IMR-90 (cell line): ENCODE measurements at regions not wholly inside any gene's neighbourhood (a gene's known extent, or its start where the extent isn't known, plus 50 kb on each side); places are given as distances from the start of the nearest gene placed in this dataset.

Source experiments
- ATAC-seq: fragments of 200-7000 bp; cut with Tn5 transposase; 2 replicates; pipeline ENCODE4 v1.9.1; 2020; ENCODE audit warnings: low read depth, mild to moderate bottlenecking, moderate library complexity
- BruUV-seq: library from RNA; stranded (reverse); fragments of 400-500 nt; replicated peaks from 2 replicates; lab custom pipeline; 2021; lab: Mats Ljungman, UMichigan
- CTCF ChIA-PET: fragments of 300-600 bp; formaldehyde crosslinking; extraction: SDS; loops from one replicate; lab custom pipeline; 2021; ENCODE audit warnings: antibody characterized with exemption; lab: Yijun Ruan, JAX
- POLR2A ChIA-PET: fragments of 300-600 bp; sonication (Branson Sonifier 250); formaldehyde crosslinking; loops from one replicate; lab custom pipeline; 2022; ENCODE audit warnings: antibody characterized with exemption; ENCODE audit not compliant: unreplicated experiment; lab: Charles Lee
- DNase-seq: peaks from one replicate; pipeline ENCODE4 v3.0.0; 2013
- H2AFZ ChIP-seq: replicated peaks from 2 replicates; pipeline ENCODE3; 2013; ENCODE audit warnings: low read length, mild to moderate bottlenecking; ENCODE audit not compliant: poor library complexity
- H2AK5ac ChIP-seq: 2 replicates; pipeline ENCODE4 v1.6.1; 2013; ENCODE audit warnings: low read depth, low read length, inconsistent platforms
- H2AK9ac ChIP-seq: replicated peaks from 2 replicates; pipeline ENCODE3; 2013; ENCODE audit warnings: mild to moderate bottlenecking, low read depth, low read length, moderate library complexity; ENCODE audit not compliant: poor library complexity
- H2BK120ac ChIP-seq: 2 replicates; pipeline ENCODE4 v1.6.1; 2013; ENCODE audit warnings: low read depth, low read length, inconsistent platforms
- H2BK15ac ChIP-seq: 3 replicates; pipeline ENCODE4 v1.6.1; 2013; ENCODE audit warnings: low read depth, low read length, inconsistent platforms
- H2BK20ac ChIP-seq: 2 replicates; pipeline ENCODE4 v1.6.1; 2013; ENCODE audit warnings: low read depth, mild to moderate bottlenecking, inconsistent platforms, low read length, moderate library complexity
- H2BK5ac ChIP-seq: 2 replicates; pipeline ENCODE4 v1.6.1; 2013; ENCODE audit warnings: mild to moderate bottlenecking, low read depth, low read length, inconsistent platforms; ENCODE audit not compliant: poor library complexity, severe bottlenecking
- H3K14ac ChIP-seq: replicated peaks from 2 replicates; pipeline ENCODE4 v1.6.1; 2013; ENCODE audit warnings: low read depth, low read length, inconsistent platforms
- H3K18ac ChIP-seq: 2 replicates; pipeline ENCODE4 v1.6.1; 2013; ENCODE audit warnings: low read depth, low read length, control low read depth
- H3K23ac ChIP-seq: 2 replicates; pipeline ENCODE4 v1.6.1; 2013; ENCODE audit warnings: low read depth, low read length, inconsistent platforms
- H3K27ac ChIP-seq: 2 replicates; pipeline ENCODE4 v1.5.1; 2013; ENCODE audit warnings: mild to moderate bottlenecking, control low read depth, low read length; ENCODE audit not compliant: insufficient read depth
- H3K27me3 ChIP-seq: 2 replicates; pipeline ENCODE4 v1.6.1; 2013; ENCODE audit warnings: low read length; ENCODE audit not compliant: control insufficient read depth, insufficient read depth
- H3K36me3 ChIP-seq: 2 replicates; pipeline ENCODE4 v1.6.1; 2013; ENCODE audit warnings: low read length, mixed read lengths; ENCODE audit not compliant: control insufficient read depth, insufficient read depth
- H3K4ac ChIP-seq: 2 replicates; pipeline ENCODE4 v1.6.1; 2013; ENCODE audit warnings: low read depth, low read length, inconsistent platforms
- H3K4me1 ChIP-seq: 2 replicates; pipeline ENCODE4 v1.6.1; 2013; ENCODE audit warnings: low read length, mixed read lengths; ENCODE audit not compliant: control insufficient read depth, insufficient read depth
- H3K4me2 ChIP-seq: 2 replicates; pipeline ENCODE4 v1.6.1; 2013; ENCODE audit warnings: low read depth, mild to moderate bottlenecking, control low read depth, low read length, moderate library complexity
- H3K4me3 ChIP-seq: 2 replicates; pipeline ENCODE4 v1.5.1; 2013; ENCODE audit warnings: low read depth, mild to moderate bottlenecking, control low read depth, low read length, moderate library complexity; ENCODE audit not compliant: insufficient read depth
- H3K56ac ChIP-seq: 2 replicates; pipeline ENCODE4 v1.6.1; 2013; ENCODE audit warnings: low read length, inconsistent platforms; ENCODE audit not compliant: insufficient read depth; ENCODE audit errors: extremely low read depth
- H3K79me1 ChIP-seq, 2 experiments: 2 replicates each; pipeline ENCODE4 v1.6.1; 2013; ENCODE audit warnings: low read length in 2 of 2, inconsistent platforms in 1 of 2, low read depth in 1 of 2
- H3K9ac ChIP-seq: 2 replicates; pipeline ENCODE4 v1.6.1; 2013; ENCODE audit warnings: low read depth, low read length, control low read depth
- H3K9me1 ChIP-seq: 2 replicates; pipeline ENCODE4 v1.6.1; 2013; ENCODE audit warnings: low read length, inconsistent platforms; ENCODE audit not compliant: insufficient read depth
- H3K9me3 ChIP-seq: 2 replicates; pipeline ENCODE4 v1.6.1; 2013; ENCODE audit warnings: low read length; ENCODE audit not compliant: control insufficient read depth, insufficient read depth
- H4K20me1 ChIP-seq: 2 replicates; pipeline ENCODE4 v1.6.1; 2013; ENCODE audit warnings: low read length, inconsistent platforms; ENCODE audit not compliant: insufficient read depth
- H4K5ac ChIP-seq: 2 replicates; pipeline ENCODE4 v1.6.1; 2013; ENCODE audit warnings: mild to moderate bottlenecking, low read depth, low read length, control low read depth
- H4K8ac ChIP-seq, 2 experiments: 2 replicates each; pipeline ENCODE4 v1.6.1; 2013; ENCODE audit warnings: low read depth in 2 of 2, low read length in 2 of 2, control low read depth in 1 of 2, inconsistent platforms in 1 of 2
- H4K91ac ChIP-seq: 2 replicates; pipeline ENCODE4 v1.6.1; 2013; ENCODE audit warnings: low read depth, low read length, inconsistent platforms; ENCODE audit not compliant: insufficient read depth
- BHLHE40 ChIP-seq: fragments of 150-350 bp; IDR thresholded peaks from 2 replicates; pipeline ENCODE4 v1.6.1; 2016; ENCODE audit warnings: mild to moderate bottlenecking, low read depth, low read length
- CEBPB ChIP-seq: IDR thresholded peaks from 2 replicates; pipeline ENCODE4 v1.6.1; 2012; ENCODE audit warnings: low read depth, low read length, improper control_type of control experiment
- CHD1 ChIP-seq: IDR thresholded peaks from 2 replicates; pipeline ENCODE4 v1.6.1; 2012; ENCODE audit warnings: low read depth, low read length, improper control_type of control experiment
- CTCF ChIP-seq: conservative IDR thresholded peaks from 2 replicates; pipeline ENCODE4 v1.5.1; 2012; ENCODE audit warnings: mild to moderate bottlenecking, low read depth, low read length, improper control_type of control experiment
- ELK1 ChIP-seq: fragments of 150-350 bp; IDR thresholded peaks from 2 replicates; pipeline ENCODE4 v1.6.1; 2016; ENCODE audit warnings: low read depth, mild to moderate bottlenecking, low read length, moderate library complexity, borderline replicate concordance
- FOS ChIP-seq: fragments of 150-350 bp; IDR thresholded peaks from 2 replicates; pipeline ENCODE4 v1.6.1; 2016; ENCODE audit warnings: low read depth, low read length
- MAFK ChIP-seq: IDR thresholded peaks from 2 replicates; pipeline ENCODE4 v1.6.1; 2012; ENCODE audit warnings: low read depth, low read length, improper control_type of control experiment
- MAZ ChIP-seq: IDR thresholded peaks from 2 replicates; pipeline ENCODE4 v1.6.1; 2012; ENCODE audit warnings: low read depth, mild to moderate bottlenecking, low read length, improper control_type of control experiment, moderate library complexity, borderline replicate concordance
- MXI1 ChIP-seq: IDR thresholded peaks from 2 replicates; pipeline ENCODE4 v1.6.1; 2012; ENCODE audit warnings: low read depth, mild to moderate bottlenecking, low read length, moderate library complexity, borderline replicate concordance
- NFE2L2 ChIP-seq: fragments of 150-350 bp; IDR thresholded peaks from 2 replicates; pipeline ENCODE4 v1.6.1; 2016; ENCODE audit warnings: low read depth, mild to moderate bottlenecking, low read length
- POLR2A ChIP-seq: IDR thresholded peaks from 2 replicates; pipeline ENCODE4 v1.6.1; 2012; ENCODE audit warnings: mild to moderate bottlenecking, low read depth, low read length
- RAD21 ChIP-seq: IDR thresholded peaks from 2 replicates; pipeline ENCODE4 v1.6.1; 2012; ENCODE audit warnings: low read length, improper control_type of control experiment
- RCOR1 ChIP-seq: IDR thresholded peaks from 2 replicates; pipeline ENCODE4 v1.6.1; 2012; ENCODE audit warnings: mild to moderate bottlenecking, low read length, improper control_type of control experiment; ENCODE audit not compliant: insufficient replicate concordance
- SMC3 ChIP-seq: fragments of 150-350 bp; IDR thresholded peaks from 2 replicates; pipeline ENCODE4 v1.6.1; 2016; ENCODE audit warnings: low read depth, mild to moderate bottlenecking, antibody characterized with exemption, low read length, moderate library complexity
- USF2 ChIP-seq: fragments of 150-350 bp; IDR thresholded peaks from 2 replicates; pipeline ENCODE4 v1.6.1; 2017; ENCODE audit warnings: mild to moderate bottlenecking, antibody characterized with exemption, low read length, low read depth
- WGBS, 2 experiments: methylation state at CpG; one replicate each; pipeline versions ENCODE4 v1.1.5 to v1.1.7; 2013; ENCODE audit warnings: missing lambda C conversion rate in 2 of 2; ENCODE audit not compliant: insufficient read length in 1 of 2; ENCODE audit errors: extremely low coverage in 2 of 2; 5-methylcytosine and 5-hydroxymethylcytosine counted together
- dilution Hi-C: fragments of 300-500 bp; cut with HindIII; formaldehyde crosslinking; loops from one replicate; pipeline ENCODE4 v1.14.3; 2018; ENCODE audit warnings: low sequenced_read_pairs; ENCODE audit not compliant: unreplicated experiment
- in situ Hi-C: fragments of 300-500 bp; cut with MboI; formaldehyde crosslinking; loops from 3 replicates; pipeline ENCODE4 v1.14.3; 2019; ENCODE audit warnings: low sequenced_read_pairs, inconsistent platforms, mixed read lengths
- intact Hi-C: fragments of 100-400 bp; cut with micrococcal nuclease; formaldehyde crosslinking; loops from 2 replicates; pipeline ENCODE4 v1.10.0; 2022

GRCh38 chr7:63025815-63026214 lies 972.8 kb upstream of the ZNF722 start:
- Histone ChIP-seq H2AK5ac (no peak overlapping the region), H3K9me1 (no peaks in the 10 kb centered on the region), H2BK120ac (no peak overlapping the region), H3K4me1 (no peaks in the 10 kb centered on the region), H4K91ac (no peak overlapping the region), H3K4ac (no peak overlapping the region), H2BK5ac (no peak overlapping the region), H2BK20ac (no peak overlapping the region), H4K20me1 (no peaks in the 10 kb centered on the region), H3K9ac (no peak overlapping the region), H3K4me2 (no peak overlapping the region), H3K9me3 (peaks cover 25% of the 10 kb centered on the region; the same call in 1 of the 2 replicates), H4K5ac (no peak overlapping the region), H3K14ac (no peak overlapping the region), H4K8ac (no peak overlapping the region), H3K4me3 (no peak overlapping the region), H3K23ac (no peak overlapping the region), H3K79me1 (no peaks in the 10 kb centered on the region), H3K18ac (no peak overlapping the region), H2BK15ac (no peak overlapping the region), H3K36me3 (no peaks in the 10 kb centered on the region), H3K56ac (no peak overlapping the region), H2AK9ac (no peak overlapping the region), H3K27me3 (no peaks in the 10 kb centered on the region), H3K27ac (no peak overlapping the region), H2AFZ (no peak overlapping the region)
- in situ Hi-C loops: no loop called here
- BruUV-seq: no TSS peak
- dilution Hi-C loops: no loop called here
- no CpG with 5 or more reads among the region's 5 CpGs for WGBS, 2 experiments
- ChIA-PET CTCF (no interaction called here), POLR2A (no interaction called here)
- ATAC-seq (no peak), DNase-seq (no peak)
- intact Hi-C loops: no loop called here
- TF ChIP-seq RCOR1 (no peak), SMC3 (no peak), CEBPB (no peak), MAZ (no peak), FOS (no peak), MXI1 (no peak), CHD1 (no peak), CTCF (no peak), ELK1 (no peak), RAD21 (no peak), USF2 (no peak), POLR2A (no peak), NFE2L2 (no peak), BHLHE40 (no peak), MAFK (no peak)
